22Rv1 (cell line): ENCODE measurements at regions not wholly inside any gene's neighbourhood (a gene's known extent, or its start where the extent isn't known, plus 50 kb on each side); places are given as distances from the start of the nearest gene placed in this dataset.

Experiments used
- H3K27ac ChIP-seq: fragments of 450-650 bp; 2 replicates; pipeline ENCODE4 v1.5.1; 2017
- ZFX ChIP-seq: fragments of 450-650 bp; IDR thresholded peaks from 2 replicates; pipeline ENCODE4 v1.6.1; 2017; ENCODE audit warnings: antibody characterized with exemption, borderline replicate concordance
- TF ChIP-seq, protein P1 (sequence below): fragments of 450-650 bp; IDR thresholded peaks from 2 replicates; pipeline ENCODE4 v1.5.1; 2017; ENCODE audit warnings: mild to moderate bottlenecking

DNA sequence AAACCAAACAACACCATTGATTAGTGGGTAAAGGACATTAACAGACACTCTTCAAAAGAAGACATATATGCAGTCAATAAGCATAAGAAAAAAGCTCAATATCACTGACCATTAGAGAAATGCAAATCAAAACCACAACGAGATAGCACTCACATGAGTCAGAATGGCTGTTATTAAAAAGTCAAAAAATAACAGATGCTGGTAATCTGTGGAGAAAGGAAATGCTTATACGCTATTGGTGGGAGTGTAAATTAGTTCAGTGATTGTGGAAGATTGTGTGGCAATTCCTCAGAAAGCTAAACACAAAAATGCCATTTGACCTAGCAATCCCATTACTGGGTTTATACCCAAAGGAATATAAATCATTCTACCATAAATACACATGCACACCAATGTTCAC, 182.6 kb downstream of the TRPC6 start:
- H3K27ac ChIP-seq, result no peak overlapping the region
- TF ChIP-seq ZFX, result no peak
- TF ChIP-seq, protein P1, sequence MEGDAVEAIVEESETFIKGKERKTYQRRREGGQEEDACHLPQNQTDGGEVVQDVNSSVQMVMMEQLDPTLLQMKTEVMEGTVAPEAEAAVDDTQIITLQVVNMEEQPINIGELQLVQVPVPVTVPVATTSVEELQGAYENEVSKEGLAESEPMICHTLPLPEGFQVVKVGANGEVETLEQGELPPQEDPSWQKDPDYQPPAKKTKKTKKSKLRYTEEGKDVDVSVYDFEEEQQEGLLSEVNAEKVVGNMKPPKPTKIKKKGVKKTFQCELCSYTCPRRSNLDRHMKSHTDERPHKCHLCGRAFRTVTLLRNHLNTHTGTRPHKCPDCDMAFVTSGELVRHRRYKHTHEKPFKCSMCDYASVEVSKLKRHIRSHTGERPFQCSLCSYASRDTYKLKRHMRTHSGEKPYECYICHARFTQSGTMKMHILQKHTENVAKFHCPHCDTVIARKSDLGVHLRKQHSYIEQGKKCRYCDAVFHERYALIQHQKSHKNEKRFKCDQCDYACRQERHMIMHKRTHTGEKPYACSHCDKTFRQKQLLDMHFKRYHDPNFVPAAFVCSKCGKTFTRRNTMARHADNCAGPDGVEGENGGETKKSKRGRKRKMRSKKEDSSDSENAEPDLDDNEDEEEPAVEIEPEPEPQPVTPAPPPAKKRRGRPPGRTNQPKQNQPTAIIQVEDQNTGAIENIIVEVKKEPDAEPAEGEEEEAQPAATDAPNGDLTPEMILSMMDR, result no peak

DNA sequence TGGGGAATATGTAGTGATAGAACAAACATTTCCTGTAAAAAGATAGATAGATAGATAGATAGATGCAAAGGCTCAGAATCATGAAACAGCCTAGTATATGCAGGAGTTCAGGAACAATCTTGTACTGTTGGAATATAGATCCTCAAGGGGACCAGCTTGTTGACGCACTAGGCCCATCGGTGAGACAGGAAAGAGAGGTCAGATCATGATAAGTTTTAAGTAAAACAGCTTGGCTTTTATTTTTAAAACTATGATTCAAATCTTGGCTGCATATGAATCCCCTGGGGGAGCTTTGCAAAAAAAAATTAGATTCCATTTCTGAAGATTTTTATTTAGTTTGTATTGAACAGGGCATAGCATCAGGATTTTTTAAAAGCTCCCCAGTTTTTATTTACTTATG, 185.8 kb downstream of the TRPC6 start:
- H3K27ac ChIP-seq, result no peak overlapping the region
- TF ChIP-seq, protein P1, result no peak
- no peak for TF ChIP-seq ZFX

DNA sequence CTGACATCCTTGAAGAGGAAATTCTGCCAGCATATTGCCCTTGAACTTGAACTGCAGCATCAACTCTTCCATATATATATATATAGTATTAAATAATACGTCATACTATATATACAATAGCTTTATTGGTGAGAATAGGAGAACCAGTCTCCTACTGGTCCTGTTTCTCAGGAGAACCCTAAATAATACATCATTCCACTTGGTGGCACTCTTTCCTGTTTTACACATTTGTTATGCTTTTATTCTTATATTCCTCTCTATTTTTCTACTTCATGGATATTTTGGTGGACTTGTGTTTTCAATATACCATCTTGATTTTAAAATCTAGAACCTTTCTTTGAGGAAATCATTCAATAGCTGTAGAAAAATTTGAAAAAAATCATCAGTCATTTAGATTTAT, 193.3 kb downstream of the TRPC6 start:
- H3K27ac ChIP-seq, result no peak overlapping the region
- TF ChIP-seq ZFX, result no peak
- TF ChIP-seq, protein P1, result peak; percentile 24

DNA sequence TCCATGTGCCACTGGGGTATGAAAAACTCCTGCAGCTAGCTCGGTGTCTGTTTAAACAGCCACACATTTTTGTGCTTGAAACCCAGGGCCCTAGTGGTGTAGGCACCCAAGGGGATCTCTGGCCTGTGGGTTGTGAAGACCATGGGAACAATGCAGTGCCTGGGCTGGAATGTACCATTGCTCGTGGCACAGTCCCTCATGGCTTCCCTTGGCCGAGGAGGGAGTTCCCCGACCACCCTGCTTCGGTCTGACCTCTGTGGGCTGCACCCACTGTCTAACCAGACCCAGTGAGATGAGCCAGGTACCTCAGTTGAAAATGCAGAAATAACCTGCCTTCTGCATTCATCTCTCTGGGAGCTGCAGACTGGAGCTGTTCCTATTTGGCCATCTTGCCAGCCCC, 214.0 kb downstream of the TRPC6 start:
- H3K27ac ChIP-seq, result no peak overlapping the region
- TF ChIP-seq, protein P1, result no peak
- no peak for TF ChIP-seq ZFX

DNA sequence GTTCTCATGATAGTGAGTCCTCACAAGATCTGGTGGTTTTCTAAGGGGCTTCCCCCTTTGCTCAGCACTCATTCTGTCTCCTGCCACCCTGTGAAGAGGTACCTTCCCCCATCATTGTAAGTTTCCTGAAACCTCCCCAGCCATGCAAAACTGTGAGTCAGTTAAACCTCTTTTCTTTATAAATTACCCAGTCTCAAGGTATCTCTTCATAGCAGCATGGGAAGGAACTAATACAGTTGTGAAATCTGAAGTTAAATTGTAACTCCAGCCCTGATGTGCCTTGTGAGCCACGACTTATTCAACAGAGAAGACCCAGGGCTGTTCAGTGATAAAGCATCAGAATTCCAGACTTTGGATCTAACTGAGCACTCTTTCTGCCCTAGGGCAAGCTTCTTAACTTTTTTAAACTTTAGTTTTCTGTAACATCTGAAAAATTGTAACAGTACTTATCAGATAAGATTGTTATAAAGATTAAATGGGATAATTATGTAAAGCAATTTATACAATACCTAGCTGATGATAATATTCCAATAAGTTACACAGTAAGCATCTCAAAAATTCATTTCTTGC, 220.0 kb downstream of the TRPC6 start:
- H3K27ac ChIP-seq, result no peak overlapping the region
- TF ChIP-seq, protein P1, result no peak
- no peak for TF ChIP-seq ZFX

DNA sequence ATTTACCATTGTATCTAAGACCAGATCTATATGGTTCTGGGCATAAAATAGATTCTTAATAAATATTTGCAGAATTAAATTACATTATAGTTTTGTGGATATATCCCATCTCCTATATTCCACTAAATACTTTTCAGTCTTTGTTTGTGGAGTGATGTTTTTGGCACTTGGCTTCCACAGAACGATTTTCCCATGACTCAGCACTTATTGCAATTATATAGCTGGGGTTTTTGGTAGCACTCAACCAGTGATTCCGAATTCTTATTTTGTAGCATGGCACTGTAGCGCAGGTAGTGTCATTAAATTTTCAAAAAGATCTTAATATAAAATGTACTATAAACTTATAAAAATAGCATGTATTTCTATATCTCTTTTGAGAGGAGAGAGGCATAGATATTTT, 221.2 kb downstream of the TRPC6 start:
- TF ChIP-seq ZFX, result no peak
- TF ChIP-seq, protein P1, result no peak
- H3K27ac ChIP-seq, result no peak overlapping the region

DNA sequence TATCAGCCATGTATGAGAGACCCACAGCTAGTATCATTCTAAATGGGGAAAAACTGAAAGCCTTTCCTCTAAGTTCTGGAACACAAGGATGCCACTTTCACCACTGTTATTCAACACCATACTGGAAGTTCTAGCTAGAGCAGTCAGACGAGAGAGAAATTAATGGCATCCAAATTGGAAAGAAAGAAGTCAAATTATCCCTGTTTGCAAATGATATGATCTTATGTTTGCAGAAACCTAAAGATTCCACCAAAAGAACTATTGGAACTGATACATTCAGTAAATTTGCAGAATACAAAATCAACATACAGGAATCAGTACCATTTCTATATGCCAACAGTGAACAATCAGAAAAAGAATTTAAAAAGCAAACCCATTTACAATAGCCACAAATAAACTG, 226.0 kb downstream of the TRPC6 start:
- H3K27ac ChIP-seq, result no peak overlapping the region
- TF ChIP-seq ZFX, result no peak
- TF ChIP-seq, protein P1, result no peak
